Stimulated activated CD8-positive, alpha-beta memory T cell treated with anti-CD3 and anti-CD28 coated beads, Interleukin-15, amount 100 ng/mL, for 24 hours (primary cell): ENCODE measurements at regions not wholly inside any gene's neighbourhood (a gene's known extent, or its start where the extent isn't known, plus 50 kb on each side); places are given as distances from the start of the nearest gene placed in this dataset.
"Not testable (repeated sequence)": the region's sequence is repeated elsewhere in the genome, so short reads cannot be mapped to it uniquely, and the experiment has no call there.

ENCODE experiments used
- DNase-seq: peaks from one replicate; pipeline ENCODE4 v3.0.0-alpha.2; 2020; ENCODE audit warnings: low read depth

DNA sequence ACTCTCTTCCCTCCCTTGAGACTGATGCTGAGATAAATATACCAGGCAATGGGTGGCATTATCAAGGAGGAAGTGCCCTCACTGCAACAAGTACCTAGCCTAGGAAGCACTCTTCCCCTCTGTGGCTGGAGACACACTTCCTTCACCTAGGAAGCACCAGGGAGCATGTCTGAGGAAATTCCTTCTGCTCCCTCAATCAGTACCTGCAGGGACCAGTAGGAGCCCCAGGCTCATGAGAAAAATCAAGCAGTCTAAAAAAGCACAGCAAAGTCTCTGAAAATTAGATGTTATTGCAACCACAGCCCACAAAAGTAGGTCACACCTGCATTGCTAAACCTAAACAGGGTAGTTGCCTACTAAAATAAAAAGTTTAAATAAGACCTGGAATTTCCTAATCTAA is 78.2 kb upstream of the TRPM1 start:
- no peak for DNase-seq

GRCh38 chr15:31193291-31193690 is 91.8 kb upstream of the TRPM1 start:
- no peak for DNase-seq

DNA sequence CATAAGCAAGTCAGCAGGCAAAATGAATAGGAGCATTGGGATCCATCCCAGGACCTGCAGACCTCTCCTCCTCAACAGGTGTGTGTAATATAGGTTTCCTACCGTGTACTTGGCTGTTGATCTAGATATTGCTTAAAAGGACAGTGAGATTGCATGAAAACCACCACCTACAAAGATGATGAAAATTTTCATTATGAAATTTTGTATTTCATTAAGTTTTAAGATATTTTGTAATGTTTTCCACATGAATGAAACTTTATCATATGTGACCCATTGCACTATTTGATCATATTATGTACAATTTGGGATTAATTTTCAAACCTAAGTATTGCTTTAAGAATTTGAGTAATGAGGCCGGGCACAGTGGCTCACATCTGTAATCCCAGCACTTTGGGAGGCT is 94.3 kb upstream of the TRPM1 start:
- no peak for DNase-seq

GRCh38 chr15:31197497-31198414 is 96.2 kb upstream of the TRPM1 start:
- no peak for DNase-seq

DNA sequence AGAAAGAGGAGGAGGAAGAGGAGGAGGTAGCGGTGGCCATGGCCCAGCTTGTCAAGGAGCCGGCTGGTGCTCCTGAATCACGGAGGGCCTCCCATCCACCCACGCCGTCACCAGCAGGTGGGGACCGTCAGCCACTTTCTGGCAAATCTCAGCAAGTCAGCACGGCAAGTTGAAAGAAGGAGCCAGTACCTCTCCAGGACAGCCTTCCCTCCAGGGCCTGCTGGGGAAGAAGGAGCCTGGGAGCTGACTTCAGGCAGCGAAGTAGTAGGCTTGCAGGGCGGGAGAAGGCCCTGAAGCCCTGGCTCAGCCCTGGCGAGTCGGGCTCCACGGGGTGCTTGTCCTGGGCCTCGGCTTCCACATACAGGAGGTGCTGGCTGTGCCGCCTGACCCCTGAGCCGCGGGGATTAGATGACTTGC is 99.2 kb upstream of the TRPM1 start:
- no peak for DNase-seq

DNA sequence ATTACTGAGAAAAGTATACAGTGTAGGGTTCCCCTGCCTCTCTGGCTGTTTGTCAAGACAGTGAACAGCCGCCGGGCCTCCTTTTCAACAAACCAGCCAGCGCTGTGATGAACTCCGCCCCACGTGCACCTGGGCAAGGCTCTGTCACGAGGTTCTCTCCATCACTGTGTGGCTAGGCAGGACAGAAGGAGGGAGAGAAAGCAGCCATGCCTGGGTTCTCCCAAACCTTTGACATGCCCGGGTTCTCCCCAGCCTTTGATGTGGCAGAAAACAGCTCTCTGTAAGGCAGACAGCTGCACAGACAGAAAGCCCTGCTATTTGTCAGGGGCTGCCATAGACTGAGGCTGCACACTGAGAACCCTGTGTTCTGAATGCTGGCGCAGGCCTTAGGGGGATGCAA is 101.4 kb upstream of the TRPM1 start:
- no peak for DNase-seq

DNA sequence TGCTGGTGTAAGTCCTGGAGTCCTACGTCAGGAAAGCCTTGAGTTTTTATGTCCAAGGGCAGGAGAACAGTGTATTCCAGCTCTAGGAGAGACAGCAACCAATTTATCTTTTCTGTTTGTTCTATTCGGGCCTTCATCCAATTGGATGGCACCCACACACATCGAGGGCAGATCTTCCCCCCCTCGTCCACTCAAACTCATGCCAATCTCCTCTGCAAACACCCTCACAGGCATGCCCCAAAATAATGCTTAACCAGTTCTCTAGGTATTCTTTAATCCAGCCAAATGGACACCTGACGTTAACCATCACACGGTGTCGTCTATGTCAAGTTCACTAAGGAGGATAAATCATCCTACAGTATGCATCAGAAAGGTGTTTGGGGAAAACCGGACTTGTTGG is 102.5 kb upstream of the TRPM1 start:
- no peak for DNase-seq

DNA sequence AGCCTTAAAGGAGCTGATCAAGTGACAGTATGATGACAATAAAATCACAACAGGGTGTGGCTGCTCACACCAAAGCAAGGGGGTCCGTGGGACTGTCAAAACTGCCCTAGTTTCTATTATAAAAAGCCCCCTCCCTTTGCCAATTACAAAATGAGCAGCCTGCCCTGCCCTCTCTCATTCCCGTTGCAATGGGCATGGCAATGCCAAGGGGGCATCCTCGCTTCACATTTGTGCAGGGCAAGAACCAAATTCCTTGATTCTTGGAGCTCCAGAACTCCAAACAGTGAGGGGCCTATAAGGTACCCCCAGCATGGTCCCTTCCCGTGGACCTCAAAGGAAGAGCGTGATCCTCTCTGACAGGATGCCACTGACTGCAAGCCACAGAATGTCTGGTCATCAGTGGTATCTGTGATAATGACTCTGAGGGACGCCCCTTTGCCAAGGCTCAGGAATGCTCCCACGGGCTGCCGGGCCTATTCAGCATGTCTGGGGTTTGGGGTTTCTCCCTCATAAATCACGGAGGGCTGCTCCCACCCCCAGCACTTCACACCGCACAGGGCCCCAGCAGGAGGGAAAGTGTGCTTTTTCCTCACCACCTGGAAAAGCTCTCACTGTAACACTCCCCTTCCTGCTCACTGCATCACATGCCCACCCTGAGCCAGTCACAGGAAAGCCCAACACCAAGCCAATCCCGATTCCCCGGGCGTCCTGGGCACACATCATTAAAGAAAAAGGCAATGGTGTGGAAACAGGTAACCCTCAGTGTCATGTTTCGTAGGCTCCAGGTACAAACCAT is 105.1 kb upstream of the TRPM1 start:
- DNase-seq = no peak

GRCh38 chr15:31207246-31207645 is 105.7 kb upstream of the TRPM1 start:
- DNase-seq = no peak

DNA sequence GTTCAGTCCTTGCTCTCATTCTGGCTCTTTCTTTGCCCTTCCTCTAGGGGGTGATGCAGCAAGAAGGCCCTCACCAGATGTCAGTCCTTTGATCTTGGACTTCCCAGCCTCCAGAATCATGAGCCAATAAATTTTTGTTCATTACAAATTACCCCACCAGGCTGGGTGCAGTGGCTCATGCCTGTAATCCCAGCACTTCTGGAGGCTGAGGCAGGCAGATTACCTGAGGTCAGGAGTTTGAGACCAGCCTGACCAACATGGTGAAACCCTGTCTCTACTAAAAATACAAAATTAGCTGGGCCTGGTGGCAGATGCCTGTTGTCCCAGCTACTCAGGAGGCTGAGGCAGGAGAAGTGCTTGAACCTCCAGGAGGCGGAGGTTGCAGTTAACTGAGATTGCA is 106.3 kb upstream of the TRPM1 start:
- not testable (repeated sequence) for DNase-seq

DNA sequence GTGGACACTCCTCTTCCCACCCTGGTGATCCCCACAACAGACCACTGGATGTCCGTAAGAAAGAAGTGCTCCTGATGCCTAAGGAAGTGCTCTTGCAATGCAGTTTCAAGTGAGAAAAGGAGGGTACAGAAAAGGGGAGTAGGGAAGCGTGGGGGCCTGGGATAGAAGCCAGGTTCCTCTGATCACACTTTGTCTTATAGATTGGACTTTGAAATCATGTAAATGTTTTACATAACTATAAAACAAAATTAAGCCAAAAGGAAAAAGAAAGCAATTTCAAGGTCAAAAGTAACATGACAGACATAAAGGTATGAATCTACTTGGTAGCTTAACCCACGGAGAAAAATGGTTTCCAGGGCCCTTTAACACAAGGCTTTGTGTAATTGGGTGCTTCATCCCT is 107.3 kb upstream of the TRPM1 start:
- DNase-seq = no peak

- DNase-seq = no peak
Measured at GRCh38 chr15:31211353-31211752, 109.8 kb upstream of the TRPM1 start.

DNA sequence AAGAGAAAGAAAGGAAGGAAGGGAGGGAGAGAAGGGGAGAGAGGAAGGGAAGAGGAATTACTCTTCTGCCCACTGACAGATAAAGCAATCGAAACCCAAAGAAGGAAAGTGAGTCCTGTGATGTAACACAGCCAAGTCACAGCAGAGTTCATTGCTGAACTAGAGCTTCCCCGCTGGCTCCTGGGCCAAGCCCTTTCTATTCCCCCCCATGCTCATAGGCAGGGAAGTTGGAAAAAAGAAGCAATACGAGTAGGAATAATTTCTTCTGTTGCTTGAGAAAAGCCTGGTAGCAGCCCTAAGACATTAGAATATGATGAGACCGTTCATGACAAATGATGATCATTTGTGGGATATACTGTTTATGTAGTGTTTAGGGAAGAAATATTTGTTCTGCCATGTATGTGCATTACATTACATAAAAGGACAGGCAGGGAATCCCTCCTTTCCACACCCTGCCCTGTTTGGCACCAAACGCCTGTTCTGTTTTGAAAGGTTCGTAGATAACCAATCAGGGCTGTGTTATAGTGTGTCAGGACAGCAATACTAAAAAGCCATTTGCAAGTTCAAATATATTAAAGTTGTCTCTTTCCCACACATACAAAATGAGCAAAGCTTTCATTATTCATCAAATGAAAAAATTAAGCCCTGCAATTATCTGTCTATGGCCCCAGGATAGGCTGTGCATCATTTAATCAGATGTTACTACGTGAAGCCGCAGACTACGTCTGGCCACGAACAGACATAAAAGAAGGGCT is 111.0 kb upstream of the TRPM1 start:
- no peak for DNase-seq

GRCh38 chr15:31214158-31214863 is 112.3 kb upstream of the KLF13 start:
- DNase-seq = no peak

DNA sequence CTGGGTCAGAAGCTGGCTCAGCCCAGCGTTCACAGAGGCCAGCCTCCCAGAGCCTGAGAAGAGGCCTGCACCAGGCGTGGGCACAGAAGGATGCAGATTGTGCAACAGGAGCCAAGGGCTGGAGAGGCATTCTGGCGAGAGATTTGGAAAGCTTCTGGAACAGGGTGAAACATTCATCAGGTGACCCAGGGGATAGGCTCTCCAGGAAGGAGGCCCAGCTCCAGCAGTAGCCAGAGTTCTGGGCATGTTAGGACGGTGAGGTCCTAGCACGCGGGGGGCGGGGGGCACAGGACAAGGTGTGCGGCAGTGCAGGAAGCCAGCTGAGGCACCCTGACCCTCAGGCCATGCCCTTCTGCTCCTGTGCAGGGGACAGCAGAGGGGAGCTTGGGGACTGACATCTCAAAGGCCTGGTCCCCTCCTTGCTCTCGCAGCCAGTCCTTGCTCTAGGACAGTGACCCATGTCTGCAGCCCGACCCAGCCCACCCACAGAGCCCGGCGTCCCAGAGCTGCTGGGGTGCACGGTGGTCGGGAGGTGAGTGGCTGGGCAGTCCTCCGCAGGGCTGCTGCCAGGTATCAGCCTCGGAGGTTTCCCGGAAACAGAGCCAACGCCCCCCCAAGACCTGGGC is 111.7 kb upstream of the KLF13 start:
- no peak for DNase-seq

DNA sequence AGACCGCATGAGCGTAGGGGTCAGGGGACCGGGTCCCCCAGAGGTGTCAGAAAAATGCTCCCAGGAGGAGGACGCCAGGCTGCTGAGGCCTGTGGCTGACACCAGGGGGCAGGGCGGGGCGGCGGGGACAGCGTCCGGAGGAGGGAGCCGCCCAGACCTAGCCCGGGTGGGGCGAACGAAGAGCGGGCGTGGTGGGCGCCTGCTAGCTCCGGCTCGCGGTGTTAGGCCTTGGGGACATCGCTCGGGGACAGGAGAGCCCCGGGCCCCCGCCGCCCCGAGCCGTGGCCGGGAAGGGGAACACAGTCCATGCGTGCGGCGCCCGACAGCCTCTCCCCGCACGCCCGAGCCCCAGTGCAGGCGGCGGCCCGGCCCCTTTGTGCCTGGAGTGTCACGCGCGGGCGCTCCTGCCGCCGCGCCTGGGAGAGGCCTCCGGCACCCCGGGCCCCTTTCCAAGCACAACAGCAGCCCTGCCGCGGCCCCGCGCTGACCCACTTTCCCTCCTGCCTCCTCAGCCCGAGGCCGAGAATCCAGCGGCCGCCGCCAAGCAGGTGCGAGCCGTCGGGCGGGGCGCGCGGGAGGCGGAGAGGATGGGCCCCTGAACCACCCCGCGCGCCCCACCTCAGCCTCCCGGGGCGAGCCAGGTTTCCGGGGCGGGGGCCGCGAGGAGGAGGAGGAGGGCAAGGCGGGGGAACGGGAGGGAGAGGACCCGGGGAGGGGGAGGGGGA is 111.0 kb upstream of the KLF13 start:
- peak; percentile 66 for DNase-seq

GRCh38 chr15:31216215-31216911 is 110.3 kb upstream of the KLF13 start:
- no peak for DNase-seq

- DNase-seq = no peak
Measured at GRCh38 chr15:31217067-31217466, 109.6 kb upstream of the KLF13 start.

- DNase-seq = no peak
Measured at GRCh38 chr15:31217566-31218270, 108.9 kb upstream of the KLF13 start.
